SK-N-MC (cell line): ENCODE measurements at regions not wholly inside any gene's neighbourhood (a gene's known extent, or its start where the extent isn't known, plus 50 kb on each side); places are given as distances from the start of the nearest gene placed in this dataset.

Experiments used
- EZH2 ChIP-seq: fragments of 200-600 bp; sonication (generic); IDR thresholded peaks from one replicate; pipeline ENCODE4 v1.6.1; 2017; ENCODE audit warnings: antibody characterized with exemption
- POLR2AphosphoS5 ChIP-seq: IDR thresholded peaks from 2 replicates; pipeline ENCODE4 v1.6.1; 2012; ENCODE audit warnings: mild to moderate bottlenecking, low read depth, low read length, borderline replicate concordance

DNA sequence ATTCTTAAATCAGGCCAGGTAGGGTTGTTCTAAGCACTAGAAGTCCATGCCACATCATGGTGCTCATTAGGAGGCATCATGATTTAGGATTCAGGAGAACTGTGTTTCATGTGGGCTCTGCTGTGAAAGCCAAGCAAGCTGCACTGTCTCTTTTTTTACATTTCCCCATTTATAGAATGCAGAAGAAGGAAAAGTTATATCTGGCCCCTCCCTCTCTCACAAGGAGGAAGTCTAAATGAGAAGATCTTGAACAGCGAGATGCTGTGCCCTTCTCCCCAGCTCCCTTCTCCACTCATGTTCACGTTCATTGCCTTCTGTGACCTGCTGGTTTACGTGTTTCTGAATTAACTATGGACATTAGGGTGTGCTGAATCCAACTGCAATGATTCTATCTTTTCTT is 178.5 kb upstream of the RASGRP1 start:
- no peak for TF ChIP-seq EZH2
- TF ChIP-seq POLR2AphosphoS5 = no peak
